Stomach (tissue), 4 donors: ENCODE measurements at regions not wholly inside any gene's neighbourhood (a gene's known extent, or its start where the extent isn't known, plus 50 kb on each side); places are given as distances from the start of the nearest gene placed in this dataset.

Experiments
- EP300 ChIP-seq: sonication (generic); formaldehyde crosslinking; IDR thresholded peaks from one replicate; pipeline ENCODE4 v1.6.1; 2017; ENCODE audit warnings: antibody characterized with exemption
- POLR2A ChIP-seq, 4 donors: fragments of 450-650 bp; IDR thresholded peaks; one replicate each; pipeline ENCODE4 v1.6.1; 2016; ENCODE audit warnings: antibody characterized with exemption in 4 of 4, control low read depth in 2 of 4, mild to moderate bottlenecking in 1 of 4, moderate library complexity in 1 of 4
- TF ChIP-seq, protein P1 (sequence below), 7 experiments: fragments of 450-650 bp in 4 of 7; fragments of 200-600 bp in 3 of 7; sonication (generic) in 3 of 7; IDR thresholded peaks; one replicate each; pipeline ENCODE4 v1.5.1; 2016 to 2019; ENCODE audit warnings: antibody characterized with exemption in 7 of 7, control low read depth in 2 of 7, mild to moderate bottlenecking in 1 of 7

DNA sequence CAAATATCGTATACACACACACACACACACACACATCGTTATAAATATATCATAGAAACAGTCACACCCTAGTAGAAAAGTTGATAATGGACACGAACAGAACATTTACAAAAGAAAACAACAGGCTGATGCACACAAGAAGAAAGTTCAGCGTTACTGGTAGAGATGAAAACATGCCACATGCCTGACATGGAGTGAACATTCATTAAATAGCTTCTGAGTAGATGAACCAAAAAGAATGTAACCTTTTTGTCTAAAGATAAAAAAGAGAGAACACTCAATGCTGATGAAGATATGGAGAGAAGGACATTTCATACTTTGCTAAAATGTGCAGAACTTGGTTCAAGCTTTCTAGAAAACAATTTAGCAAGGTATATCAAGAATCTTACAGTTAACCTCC is 173.4 kb upstream of the KLF14 start:
- TF ChIP-seq, protein P1, sequence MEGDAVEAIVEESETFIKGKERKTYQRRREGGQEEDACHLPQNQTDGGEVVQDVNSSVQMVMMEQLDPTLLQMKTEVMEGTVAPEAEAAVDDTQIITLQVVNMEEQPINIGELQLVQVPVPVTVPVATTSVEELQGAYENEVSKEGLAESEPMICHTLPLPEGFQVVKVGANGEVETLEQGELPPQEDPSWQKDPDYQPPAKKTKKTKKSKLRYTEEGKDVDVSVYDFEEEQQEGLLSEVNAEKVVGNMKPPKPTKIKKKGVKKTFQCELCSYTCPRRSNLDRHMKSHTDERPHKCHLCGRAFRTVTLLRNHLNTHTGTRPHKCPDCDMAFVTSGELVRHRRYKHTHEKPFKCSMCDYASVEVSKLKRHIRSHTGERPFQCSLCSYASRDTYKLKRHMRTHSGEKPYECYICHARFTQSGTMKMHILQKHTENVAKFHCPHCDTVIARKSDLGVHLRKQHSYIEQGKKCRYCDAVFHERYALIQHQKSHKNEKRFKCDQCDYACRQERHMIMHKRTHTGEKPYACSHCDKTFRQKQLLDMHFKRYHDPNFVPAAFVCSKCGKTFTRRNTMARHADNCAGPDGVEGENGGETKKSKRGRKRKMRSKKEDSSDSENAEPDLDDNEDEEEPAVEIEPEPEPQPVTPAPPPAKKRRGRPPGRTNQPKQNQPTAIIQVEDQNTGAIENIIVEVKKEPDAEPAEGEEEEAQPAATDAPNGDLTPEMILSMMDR (IDR thresholded peaks at IDR 0.05), result no peak
- TF ChIP-seq POLR2A (IDR thresholded peaks at IDR 0.05), result no peak
- TF ChIP-seq EP300, result no peak
